ENCODE measurements at regions not wholly inside any gene's neighbourhood (a gene's known extent, or its start where the extent isn't known, plus 50 kb on each side); places are given as distances from the start of the nearest gene placed in this dataset.
"Not testable (repeated sequence)": the region's sequence is repeated elsewhere in the genome, so short reads cannot be mapped to it uniquely, and the experiment has no call there.

- DNase-seq (ENCODE audit: low spot score) = no peak
These were observed 98.6 kb downstream of the NAV1 start for GRCh38 chr1:201637282-201638079.

DNA sequence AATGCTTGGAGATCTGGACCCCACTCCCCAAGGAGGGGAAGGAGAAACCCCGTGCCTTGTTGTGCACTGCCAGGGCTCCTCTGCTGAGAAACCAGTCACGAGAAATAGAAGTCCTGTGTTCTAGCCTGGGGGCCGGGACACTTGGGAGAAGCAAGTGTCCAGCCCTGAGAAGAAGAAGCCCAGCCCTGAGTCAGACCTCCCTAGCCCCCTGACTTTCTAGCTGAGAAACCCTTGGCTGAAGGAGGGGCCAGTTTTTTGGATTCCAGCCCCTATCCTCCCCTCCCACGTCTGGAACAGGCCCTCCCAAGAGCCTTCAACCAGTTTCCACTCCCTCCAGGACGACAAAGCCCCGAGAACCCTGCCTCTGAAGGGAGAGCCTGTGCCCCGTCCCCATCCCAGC, 100.5 kb downstream of the NAV1 start:
- no peak for DNase-seq (ENCODE audit: low spot score)

DNA sequence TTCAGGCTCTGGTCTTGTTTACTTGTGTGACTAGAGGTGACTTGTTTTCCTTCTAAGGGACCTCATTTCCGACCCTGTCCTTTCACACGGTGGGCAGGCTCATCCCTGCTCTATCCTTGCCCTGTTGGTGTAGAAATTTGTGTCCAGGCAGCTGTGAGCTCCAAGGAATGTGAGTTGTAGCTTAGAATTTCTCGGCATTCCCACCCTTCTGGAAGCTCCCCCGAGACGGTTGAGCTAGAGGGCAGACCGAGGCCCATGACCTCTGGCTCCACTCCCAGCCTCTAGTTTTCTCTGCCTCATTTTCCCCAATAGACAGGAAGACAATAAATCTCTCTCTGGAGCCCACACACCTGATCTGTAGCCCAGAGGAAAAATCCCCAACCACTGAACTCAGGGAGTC, 100.9 kb downstream of the NAV1 start:
- DNase-seq (ENCODE audit: low spot score) = no peak

DNA sequence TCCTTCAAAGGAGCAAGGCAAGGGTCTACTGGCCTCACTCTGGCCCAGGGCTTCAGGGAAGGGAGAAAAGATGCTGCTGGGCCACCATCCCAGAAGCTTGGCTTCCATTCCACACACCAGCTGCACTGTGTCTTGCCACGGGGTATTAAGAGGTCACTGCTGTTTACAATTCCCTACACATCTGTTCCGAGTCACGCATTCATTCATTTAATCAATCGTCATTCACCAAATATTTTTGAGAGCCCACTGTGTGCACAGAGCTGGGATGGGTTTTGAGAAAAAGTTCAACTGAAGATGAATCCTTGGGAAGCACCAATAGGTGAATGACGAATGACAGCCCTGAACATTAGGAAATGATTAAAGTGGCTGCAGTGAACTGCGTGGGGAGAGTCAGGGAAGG, 101.7 kb downstream of the NAV1 start:
- no peak for DNase-seq (ENCODE audit: low spot score)

- no peak for DNase-seq (ENCODE audit: low spot score)
These were observed 102.8 kb downstream of the NAV1 start for GRCh38 chr1:201641524-201642253.

DNA sequence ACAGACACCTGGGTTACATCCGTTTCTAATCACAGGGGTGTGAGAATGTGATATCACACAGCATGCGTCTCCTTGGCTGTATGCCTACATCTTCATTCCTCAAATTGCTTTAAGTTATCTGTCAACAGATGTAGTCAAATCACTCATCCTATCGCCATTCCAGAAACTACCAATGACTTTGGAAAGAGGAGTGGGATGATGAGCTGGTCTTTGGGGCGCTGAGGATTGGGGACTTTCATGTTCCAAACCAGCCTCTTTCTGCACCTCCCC, 104.8 kb downstream of the NAV1 start:
- DNase-seq (ENCODE audit: low spot score) = no peak

GRCh38 chr1:201644197-201644596, 105.3 kb downstream of the NAV1 start:
- no peak for DNase-seq (ENCODE audit: low spot score)

- DNase-seq (ENCODE audit: low spot score) = not testable (repeated sequence)
These were observed 106.1 kb downstream of the NAV1 start for GRCh38 chr1:201645000-201645399.

GRCh38 chr1:201645956-201646355, 107.0 kb downstream of the NAV1 start:
- no peak for DNase-seq (ENCODE audit: low spot score)

DNA sequence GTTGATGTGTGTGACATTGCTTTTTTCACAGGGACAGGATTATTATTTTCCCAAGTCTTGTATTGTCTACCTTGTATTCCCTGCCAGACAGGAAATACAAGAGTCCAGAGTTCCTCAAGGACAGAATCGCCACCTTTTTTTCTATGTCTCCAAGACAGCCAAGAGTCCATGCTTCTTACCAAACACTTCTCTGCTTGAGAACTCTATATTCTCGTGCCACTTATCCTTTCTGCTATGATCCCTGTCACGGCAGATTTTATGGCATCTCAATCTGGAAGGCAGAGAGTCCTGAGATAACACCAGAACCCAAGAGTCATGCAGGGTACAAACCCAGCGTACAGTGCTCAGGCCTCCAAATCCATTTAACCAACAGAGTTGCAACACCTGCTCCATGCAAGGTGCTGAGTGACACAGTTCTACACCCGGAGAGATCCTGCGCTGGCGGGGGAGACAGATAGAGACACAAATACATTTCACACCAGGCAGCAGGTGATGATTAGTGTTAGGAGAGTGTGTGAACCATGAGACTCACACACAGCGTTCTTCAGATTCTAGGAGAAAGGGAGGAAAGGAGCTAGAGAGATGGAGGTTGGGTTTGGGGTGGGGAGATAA, 107.6 kb downstream of the NAV1 start:
- no peak for DNase-seq (ENCODE audit: low spot score)

DNA sequence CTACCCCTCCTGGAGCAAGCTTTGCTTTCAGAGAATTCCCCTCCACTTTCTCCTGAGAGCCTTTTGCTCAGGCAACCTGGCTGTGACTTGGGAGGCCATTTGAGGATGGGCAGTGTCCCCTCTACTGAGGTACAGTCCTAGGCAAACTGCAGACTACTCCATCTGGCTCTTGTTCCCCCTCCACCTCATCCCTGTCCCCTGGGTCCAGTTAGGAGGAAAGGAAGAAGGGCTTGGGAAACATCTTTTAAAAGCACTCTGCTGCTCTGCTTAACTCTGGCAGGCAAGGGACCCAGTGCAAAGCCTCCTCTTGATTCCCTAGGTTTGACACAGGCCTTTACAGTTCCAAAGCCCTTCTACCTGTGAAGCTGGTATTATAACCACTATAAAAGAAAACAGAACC, 108.2 kb downstream of the NAV1 start:
- DNase-seq (ENCODE audit: low spot score) = no peak

- DNase-seq (ENCODE audit: low spot score) = no peak
These were observed 108.8 kb downstream of the NAV1 start for GRCh38 chr1:201647722-201648065.

DNA sequence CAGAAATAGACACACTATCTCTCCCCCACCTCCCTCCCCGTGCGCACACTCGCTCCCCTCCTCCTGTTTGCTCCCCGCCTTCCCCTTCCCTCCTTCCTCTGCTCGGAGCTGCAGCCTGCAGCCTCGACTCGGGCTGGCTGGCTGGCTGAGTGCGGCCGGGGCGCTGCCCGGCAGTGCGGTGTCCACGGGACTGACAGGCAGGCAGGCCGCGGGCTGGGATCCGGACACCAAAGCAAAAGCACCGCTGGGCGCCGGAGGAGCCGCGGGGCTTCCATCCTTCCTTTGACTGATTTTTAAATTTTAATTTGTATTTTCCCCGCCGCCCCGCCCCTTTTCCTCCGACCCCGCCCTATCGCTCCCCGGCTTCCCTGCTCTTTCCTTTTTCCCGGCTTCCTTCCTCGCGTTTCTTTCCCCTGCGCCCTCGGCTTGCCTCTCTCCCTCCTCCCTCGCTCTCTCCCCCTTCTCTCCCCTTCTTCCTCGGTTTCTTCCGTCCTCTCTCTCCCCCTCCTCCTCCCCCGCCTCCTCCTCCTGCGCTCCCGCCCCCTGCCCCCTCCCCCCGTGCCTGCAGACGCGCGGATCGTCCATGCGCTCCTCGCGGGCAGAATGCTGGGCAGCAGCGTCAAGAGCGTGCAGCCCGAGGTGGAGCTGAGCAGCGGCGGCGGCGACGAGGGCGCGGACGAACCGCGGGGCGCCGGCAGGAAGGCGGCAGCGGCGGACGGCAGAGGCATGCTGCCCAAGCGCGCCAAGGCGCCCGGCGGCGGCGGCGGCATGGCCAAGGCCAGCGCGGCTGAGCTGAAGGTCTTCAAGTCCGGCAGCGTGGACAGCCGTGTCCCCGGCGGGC, 109.4 kb downstream of the NAV1 start:
- peak; percentile 54 for DNase-seq (ENCODE audit: low spot score)

DNA sequence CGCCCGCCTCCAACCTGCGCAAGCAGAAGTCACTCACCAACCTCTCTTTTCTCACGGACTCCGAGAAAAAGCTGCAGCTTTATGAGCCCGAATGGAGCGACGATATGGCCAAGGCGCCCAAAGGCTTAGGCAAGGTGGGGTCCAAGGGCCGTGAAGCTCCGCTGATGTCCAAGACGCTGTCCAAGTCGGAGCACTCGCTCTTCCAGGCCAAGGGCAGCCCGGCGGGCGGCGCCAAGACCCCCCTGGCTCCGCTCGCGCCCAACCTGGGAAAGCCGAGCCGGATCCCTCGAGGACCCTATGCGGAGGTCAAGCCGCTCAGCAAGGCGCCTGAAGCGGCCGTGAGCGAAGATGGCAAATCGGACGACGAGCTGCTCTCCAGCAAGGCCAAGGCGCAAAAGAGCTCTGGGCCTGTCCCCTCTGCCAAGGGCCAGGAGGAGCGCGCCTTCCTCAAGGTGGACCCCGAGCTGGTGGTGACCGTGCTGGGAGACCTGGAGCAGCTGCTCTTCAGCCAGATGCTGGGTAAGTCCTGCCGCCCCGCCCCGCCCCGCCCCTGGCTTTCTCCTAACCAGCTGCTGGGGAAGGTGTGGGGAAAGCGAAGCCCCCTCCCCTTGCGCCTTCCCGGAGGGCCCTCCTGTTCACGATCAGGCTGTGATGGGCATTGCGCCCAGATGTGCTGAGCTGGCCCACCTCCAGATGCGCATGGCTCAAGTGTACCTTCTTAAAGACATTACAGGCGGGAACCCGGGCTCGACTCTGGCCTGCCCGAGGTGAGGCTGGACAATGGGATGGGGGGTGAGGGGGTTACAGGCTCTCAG, 110.2 kb downstream of the NAV1 start:
- DNase-seq (ENCODE audit: low spot score) = peak; percentile 52

- peak; percentile 93 for DNase-seq (ENCODE audit: low spot score)
These were observed 111.1 kb downstream of the NAV1 start for GRCh38 chr1:201649761-201650622.

DNA sequence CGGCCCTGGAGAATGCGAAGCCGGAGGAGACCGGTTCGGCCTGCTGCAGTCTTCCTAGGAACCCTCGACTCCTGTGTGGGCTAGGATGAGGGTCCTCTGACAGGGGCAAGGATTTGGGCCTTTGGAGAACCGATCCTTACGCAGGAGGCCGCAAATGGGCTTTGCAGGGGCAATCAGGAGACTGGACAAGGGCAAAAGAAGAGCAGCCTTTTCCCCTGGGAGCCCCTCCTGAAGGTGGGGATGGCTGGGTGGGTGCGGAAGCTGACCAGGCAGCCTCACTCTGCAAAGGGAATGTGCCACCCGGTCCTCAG, 111.7 kb downstream of the NAV1 start:
- DNase-seq (ENCODE audit: low spot score) = no peak

DNA sequence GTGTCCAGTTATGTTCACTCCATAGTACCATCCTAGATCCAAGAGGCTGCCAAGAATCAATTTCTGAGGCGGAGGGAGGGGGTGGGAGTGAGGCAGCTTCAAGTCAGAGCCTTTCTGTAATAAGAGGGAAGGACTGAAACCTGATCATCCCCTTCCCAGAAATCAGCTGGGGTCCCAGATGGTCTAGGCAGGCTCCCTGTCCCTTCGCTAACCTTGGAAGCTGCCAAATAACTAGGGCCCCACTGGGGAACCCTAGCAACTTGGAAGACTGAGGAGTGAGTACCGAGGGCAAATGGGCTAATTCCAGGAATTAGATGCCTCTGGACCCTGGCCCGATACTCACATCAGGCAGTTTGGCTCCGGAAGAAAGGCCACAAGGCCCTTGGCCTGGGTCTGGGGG, 113.3 kb downstream of the NAV1 start:
- no peak for DNase-seq (ENCODE audit: low spot score)

DNA sequence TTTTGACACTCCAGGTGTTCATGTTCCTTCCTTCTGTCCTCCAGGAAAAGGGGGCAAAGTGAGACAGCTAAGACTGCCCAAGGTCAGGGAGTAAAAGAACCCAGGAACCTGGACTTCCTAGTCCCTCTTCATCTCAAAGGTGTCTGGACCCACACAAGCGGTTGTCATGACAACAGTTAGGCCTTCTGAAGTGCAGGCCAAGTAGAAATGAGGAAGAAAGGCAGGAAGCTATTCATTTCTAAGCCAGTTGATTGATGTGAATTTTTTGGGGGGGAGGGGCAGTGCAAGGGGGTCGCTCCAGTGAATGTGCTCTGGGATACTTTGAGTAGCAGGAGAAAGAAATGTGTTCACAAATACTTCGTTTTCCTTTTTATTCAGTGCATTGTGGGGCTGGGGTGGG, 114.3 kb downstream of the NAV1 start:
- no peak for DNase-seq (ENCODE audit: low spot score)

- no peak for DNase-seq (ENCODE audit: low spot score)
These were observed 115.0 kb downstream of the NAV1 start for GRCh38 chr1:201653883-201654282.

- DNase-seq (ENCODE audit: low spot score) = peak; percentile 50
These were observed 116.3 kb downstream of the NAV1 start for GRCh38 chr1:201655243-201655642.

DNA sequence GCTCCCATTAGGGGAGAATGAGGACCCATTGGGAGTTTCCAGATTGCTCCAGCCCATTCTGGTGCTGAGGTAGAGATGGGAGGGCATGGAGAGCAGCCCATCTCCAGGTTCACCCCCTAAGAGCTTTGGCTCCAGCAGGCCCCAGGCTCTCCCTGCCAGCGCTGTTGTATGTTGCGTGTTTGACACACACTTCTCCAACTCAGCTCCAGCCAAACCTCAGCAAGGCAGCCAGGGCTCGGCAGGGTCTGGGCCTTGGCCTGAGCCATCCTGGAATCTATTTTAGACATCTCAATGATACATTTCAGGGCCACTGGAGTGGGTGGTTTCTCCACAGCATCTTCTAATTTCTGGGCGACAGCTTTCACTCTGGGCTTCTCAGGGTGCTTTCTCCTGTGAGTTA, 117.0 kb downstream of the NAV1 start:
- no peak for DNase-seq (ENCODE audit: low spot score)

All from ureter (tissue), 1 donor.